22Rv1 (cell line): ENCODE measurements at regions not wholly inside any gene's neighbourhood (a gene's known extent, or its start where the extent isn't known, plus 50 kb on each side); places are given as distances from the start of the nearest gene placed in this dataset.

Experiments
- CTCF ChIP-seq: fragments of 450-650 bp; IDR thresholded peaks from 2 replicates; pipeline ENCODE4 v1.5.1; 2017; ENCODE audit warnings: mild to moderate bottlenecking
- ZFX ChIP-seq: fragments of 450-650 bp; IDR thresholded peaks from 2 replicates; pipeline ENCODE4 v1.6.1; 2017; ENCODE audit warnings: antibody characterized with exemption, borderline replicate concordance

- no peak for TF ChIP-seq CTCF
- no peak for TF ChIP-seq ZFX
Measured at GRCh38 chr3:28057539-28057938, 183.9 kb upstream of the CMC1 start.
